ENCODE measurements at regions not wholly inside any gene's neighbourhood (a gene's known extent, or its start where the extent isn't known, plus 50 kb on each side); places are given as distances from the start of the nearest gene placed in this dataset.

DNA sequence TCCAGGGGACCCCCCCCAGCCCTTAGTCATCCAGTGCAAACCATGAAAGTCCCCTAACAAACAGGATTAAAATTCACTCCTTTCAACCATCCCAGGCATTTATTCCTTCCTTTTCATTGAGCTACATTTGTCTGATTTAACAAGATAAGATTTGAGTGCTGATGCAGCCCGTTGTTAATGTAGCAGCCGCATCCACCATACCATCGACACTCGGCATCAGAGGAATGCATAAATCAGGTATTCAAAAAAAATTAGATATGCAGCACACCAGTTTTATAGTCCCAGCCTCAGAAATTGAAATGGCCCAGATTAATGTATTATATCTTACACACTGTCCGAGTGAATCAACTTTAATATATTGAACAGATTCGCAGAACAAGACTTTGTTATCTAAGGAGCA is 676.5 kb upstream of the FANCL start:
- H3K9me3 ChIP-seq = no peaks in the 10 kb centered on the region
- no peak overlapping the region for H3K27ac ChIP-seq
- H3K27me3 ChIP-seq (ENCODE audit: insufficient read depth in 3 of 3, low read length in 2 of 3) = no peaks in the 10 kb centered on the region
- WGBS, 3 donors = 78 to 88% (median 88%) methylated on average over 6 of the region's 6 CpGs
- no peak overlapping the region for H3K4me3 ChIP-seq
- DNase-seq = no peak
- H3K36me3 ChIP-seq (ENCODE audit: insufficient read depth in 1 of 2, low read depth in 1 of 2) = no peaks in the 10 kb centered on the region
- TF ChIP-seq CTCF (IDR thresholded peaks at IDR 0.05) = no peak
- intact Hi-C loops (cut with DNase I) = no loop called here
- ATAC-seq = no peak
- no peaks in the 10 kb centered on the region for H3K4me1 ChIP-seq

- Histone ChIP-seq H3K4me1 (no peaks in the 10 kb centered on the region), H3K9me3 (no peaks in the 10 kb centered on the region), H3K4me3 (no peak overlapping the region), H3K36me3 (ENCODE audit: insufficient read depth in 1 of 2, low read depth in 1 of 2) (no peaks in the 10 kb centered on the region), H3K27me3 (ENCODE audit: insufficient read depth in 3 of 3, low read length in 2 of 3) (no peaks in the 10 kb centered on the region), H3K27ac (no peak overlapping the region)
- WGBS, 3 donors = 63 to 67% (median 66%) methylated on average over 3 of the region's 3 CpGs
- intact Hi-C loops (cut with DNase I) = no loop called here
- no peak for ATAC-seq
- no peak for TF ChIP-seq CTCF (IDR thresholded peaks at IDR 0.05)
- DNase-seq = no peak
Measured at GRCh38 chr2:58916063-58916462, 674.9 kb upstream of the FANCL start.

DNA sequence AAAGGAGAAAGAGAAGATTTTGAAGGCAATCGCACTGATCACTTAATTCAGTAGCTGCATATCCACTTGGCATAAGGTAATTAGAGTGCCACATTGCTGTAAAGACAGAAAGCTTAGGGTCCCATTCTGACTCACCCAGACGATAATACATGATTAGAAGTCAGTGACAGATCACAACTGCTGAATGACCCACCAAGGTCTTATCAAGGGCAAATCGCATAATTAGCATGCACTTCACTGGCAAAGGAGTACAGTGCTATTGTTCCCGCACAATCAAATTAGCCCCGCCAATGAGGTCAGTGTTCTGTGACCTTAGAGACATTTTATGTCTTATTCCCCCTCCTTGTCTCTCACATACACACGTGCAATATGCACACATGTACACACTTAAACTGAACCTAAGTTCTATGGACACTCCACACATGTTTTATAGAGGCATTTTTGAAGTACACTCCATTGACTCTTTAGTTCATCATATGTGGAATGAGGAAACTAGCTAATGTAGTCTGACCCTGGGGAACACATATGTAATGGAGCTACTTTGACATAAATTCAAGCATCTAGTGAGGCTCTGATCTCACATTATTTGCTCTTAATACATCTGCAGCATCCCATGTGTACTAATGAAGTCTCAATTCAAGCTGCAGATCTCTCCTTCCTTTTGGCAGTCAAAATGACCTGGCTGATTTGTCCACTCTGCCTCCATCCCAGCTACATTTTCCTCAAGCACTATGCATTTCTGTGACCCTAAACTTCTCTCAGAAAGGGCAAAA is 673.8 kb upstream of the FANCL start:
- no peaks in the 10 kb centered on the region for H3K4me1 ChIP-seq
- no peaks in the 10 kb centered on the region for H3K36me3 ChIP-seq (ENCODE audit: insufficient read depth in 1 of 2, low read depth in 1 of 2)
- intact Hi-C loops (cut with DNase I) = no loop called here
- no peaks in the 10 kb centered on the region for H3K9me3 ChIP-seq
- DNase-seq (no peak), ATAC-seq (no peak)
- no peak for TF ChIP-seq CTCF (IDR thresholded peaks at IDR 0.05)
- H3K27ac ChIP-seq = no peak overlapping the region
- no peak overlapping the region for H3K4me3 ChIP-seq
- 51 to 58% (median 53%) methylated on average over 6 of the region's 6 CpGs for WGBS, 3 donors
- H3K27me3 ChIP-seq (ENCODE audit: insufficient read depth in 3 of 3, low read length in 2 of 3) = no peaks in the 10 kb centered on the region

- H3K4me3 ChIP-seq = no peak overlapping the region
- no peaks in the 10 kb centered on the region for H3K9me3 ChIP-seq
- H3K27ac ChIP-seq = no peak overlapping the region
- ATAC-seq (no peak), DNase-seq (no peak)
- no peaks in the 10 kb centered on the region for H3K36me3 ChIP-seq (ENCODE audit: insufficient read depth in 1 of 2, low read depth in 1 of 2)
- no peaks in the 10 kb centered on the region for H3K4me1 ChIP-seq
- no peaks in the 10 kb centered on the region for H3K27me3 ChIP-seq (ENCODE audit: insufficient read depth in 3 of 3, low read length in 2 of 3)
- intact Hi-C loops (cut with DNase I) = no loop called here
- WGBS, 3 donors = 37 to 51% (median 42%) methylated on average over 6 of the region's 6 CpGs
- no peak for TF ChIP-seq CTCF (IDR thresholded peaks at IDR 0.05)
Measured at GRCh38 chr2:58913082-58913726, 672.1 kb upstream of the FANCL start.
